Thyroid gland (tissue), 4 donors: ENCODE measurements at regions not wholly inside any gene's neighbourhood (a gene's known extent, or its start where the extent isn't known, plus 50 kb on each side); places are given as distances from the start of the nearest gene placed in this dataset.

Experiments used
- CTCF ChIP-seq, 6 experiments: fragments of 200-600 bp in 3 of 6; fragments of 450-650 bp in 3 of 6; sonication (generic) in 3 of 6; IDR thresholded peaks; one replicate each; pipeline ENCODE4 v1.5.1; 2016 to 2019; ENCODE audit warnings: antibody characterized with exemption in 6 of 6, mild to moderate bottlenecking in 2 of 6, inconsistent platforms in 1 of 6, moderate library complexity in 1 of 6
- POLR2A ChIP-seq, 2 donors: fragments of 450-650 bp; IDR thresholded peaks; one replicate each; pipeline ENCODE4 v1.6.1; 2017; ENCODE audit warnings: antibody characterized with exemption in 2 of 2, mild to moderate bottlenecking in 2 of 2, moderate library complexity in 1 of 2

GRCh38 chr14:101470266-101470665 lies 91.0 kb upstream of the DIO3 start:
- no peak for TF ChIP-seq CTCF (IDR thresholded peaks at IDR 0.05)
- TF ChIP-seq POLR2A (IDR thresholded peaks at IDR 0.05), result no peak
